Endothelial cell of hepatic sinusoid (primary cell): ENCODE measurements at regions not wholly inside any gene's neighbourhood (a gene's known extent, or its start where the extent isn't known, plus 50 kb on each side); places are given as distances from the start of the nearest gene placed in this dataset.

Experiments used
- in situ Hi-C: cut with HindIII; loops from 2 replicates; pipeline ENCODE4 v1.10.0; 2017; ENCODE audit warnings: low sequenced_read_pairs

- in situ Hi-C loops, result loop anchor here (25.0 kb wide), 1 partner anchor 189 kb away; no protein-coding TSS in a partner anchor
These were observed 59.8 kb upstream of the POU5F2 start for GRCh38 chr5:93800988-93801811.

DNA sequence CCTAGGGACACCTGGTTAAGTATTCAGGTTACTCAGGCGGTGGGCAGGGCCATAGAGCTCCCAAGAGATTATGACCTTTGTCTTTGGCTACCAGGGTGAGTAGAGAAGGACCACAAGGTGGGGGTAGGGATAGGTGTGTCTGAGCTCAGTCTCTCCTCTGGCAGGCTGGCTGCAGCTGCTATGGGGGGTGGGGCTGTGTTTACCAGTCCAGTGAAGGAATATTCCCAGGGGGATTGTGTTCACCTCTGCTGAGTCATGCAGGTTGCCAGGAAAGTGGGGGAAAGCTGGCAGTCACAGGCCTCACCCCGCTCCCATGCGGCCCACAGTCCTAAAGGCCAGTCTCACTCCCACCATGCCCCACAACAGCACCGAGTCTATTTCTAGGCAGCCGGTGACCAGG is 53.6 kb upstream of the POU5F2 start:
- in situ Hi-C loops, result no loop called here

DNA sequence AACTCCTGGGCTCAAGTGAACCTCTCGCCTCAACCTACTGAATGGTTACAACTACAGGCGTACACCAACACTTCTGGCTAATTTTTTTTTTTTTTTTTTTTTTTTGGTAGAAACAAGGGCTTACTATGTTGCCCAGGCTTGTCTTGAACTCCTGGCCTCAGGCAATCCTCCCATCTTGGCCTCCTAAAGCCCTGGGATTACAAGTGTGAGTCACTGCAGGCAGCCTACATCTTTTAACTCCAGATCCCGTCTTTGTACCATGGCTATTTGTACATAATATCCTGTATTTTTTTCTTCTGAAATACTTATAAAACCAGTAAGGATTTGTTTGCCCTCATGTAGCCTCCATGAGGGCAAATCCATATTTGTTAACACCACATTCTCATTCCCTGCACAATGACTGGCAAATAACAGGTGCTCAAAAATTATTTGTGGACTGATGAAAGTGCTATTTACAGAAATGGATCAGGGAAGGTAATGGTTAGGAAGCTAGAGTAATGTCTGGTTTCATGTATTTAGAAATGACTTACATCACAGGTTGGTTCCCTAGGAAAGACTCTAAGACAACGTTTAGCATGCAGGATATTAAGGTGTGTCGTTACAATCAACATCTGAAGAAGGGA is 51.9 kb upstream of the POU5F2 start:
- in situ Hi-C loops, result no loop called here

DNA sequence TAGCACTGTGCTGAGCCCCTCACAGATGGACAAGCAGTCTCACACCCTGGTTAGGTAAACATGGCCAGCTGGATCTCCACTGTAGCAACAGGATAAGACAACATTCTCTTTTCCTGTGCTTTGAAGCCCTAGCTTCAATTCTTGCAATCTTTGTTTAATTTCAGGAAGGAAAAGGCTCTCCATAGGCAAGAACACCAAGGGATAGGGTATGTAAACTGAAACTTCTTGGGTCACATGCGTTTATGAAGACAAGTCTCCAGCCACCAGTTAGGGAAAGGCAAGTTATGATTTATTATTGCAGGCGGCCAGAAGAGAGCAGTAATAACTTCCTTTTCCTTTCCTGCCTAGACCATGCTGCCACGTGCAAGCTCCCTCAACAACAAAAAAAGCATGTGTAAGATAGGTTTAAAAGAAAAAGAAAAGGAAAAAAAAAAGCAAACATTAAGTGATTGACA is 50.1 kb upstream of the POU5F2 start:
- in situ Hi-C loops, result no loop called here
